Tibial nerve (tissue), 3 donors: ENCODE measurements at regions not wholly inside any gene's neighbourhood (a gene's known extent, or its start where the extent isn't known, plus 50 kb on each side); places are given as distances from the start of the nearest gene placed in this dataset.

Experiments used
- POLR2A ChIP-seq, 2 donors: fragments of 450-650 bp; IDR thresholded peaks; one replicate each; pipeline ENCODE4 v1.6.1; 2017; ENCODE audit warnings: antibody characterized with exemption in 2 of 2, mild to moderate bottlenecking in 2 of 2, moderate library complexity in 2 of 2
- TF ChIP-seq, protein P1 (sequence below), 5 experiments: fragments of 200-600 bp in 3 of 5; fragments of 450-650 bp in 2 of 5; sonication (generic) in 3 of 5; IDR thresholded peaks; one replicate each; pipeline ENCODE4 v1.5.1; 2016 to 2019; ENCODE audit warnings: antibody characterized with exemption in 5 of 5, mild to moderate bottlenecking in 3 of 5, moderate library complexity in 2 of 5

- TF ChIP-seq, protein P1, sequence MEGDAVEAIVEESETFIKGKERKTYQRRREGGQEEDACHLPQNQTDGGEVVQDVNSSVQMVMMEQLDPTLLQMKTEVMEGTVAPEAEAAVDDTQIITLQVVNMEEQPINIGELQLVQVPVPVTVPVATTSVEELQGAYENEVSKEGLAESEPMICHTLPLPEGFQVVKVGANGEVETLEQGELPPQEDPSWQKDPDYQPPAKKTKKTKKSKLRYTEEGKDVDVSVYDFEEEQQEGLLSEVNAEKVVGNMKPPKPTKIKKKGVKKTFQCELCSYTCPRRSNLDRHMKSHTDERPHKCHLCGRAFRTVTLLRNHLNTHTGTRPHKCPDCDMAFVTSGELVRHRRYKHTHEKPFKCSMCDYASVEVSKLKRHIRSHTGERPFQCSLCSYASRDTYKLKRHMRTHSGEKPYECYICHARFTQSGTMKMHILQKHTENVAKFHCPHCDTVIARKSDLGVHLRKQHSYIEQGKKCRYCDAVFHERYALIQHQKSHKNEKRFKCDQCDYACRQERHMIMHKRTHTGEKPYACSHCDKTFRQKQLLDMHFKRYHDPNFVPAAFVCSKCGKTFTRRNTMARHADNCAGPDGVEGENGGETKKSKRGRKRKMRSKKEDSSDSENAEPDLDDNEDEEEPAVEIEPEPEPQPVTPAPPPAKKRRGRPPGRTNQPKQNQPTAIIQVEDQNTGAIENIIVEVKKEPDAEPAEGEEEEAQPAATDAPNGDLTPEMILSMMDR (IDR thresholded peaks at IDR 0.05), result no peak
- no peak for TF ChIP-seq POLR2A (IDR thresholded peaks at IDR 0.05)
Measured at GRCh38 chr13:80006940-80007339, 334.0 kb downstream of the SPRY2 start.
